Mesenchymal stem cell (in vitro differentiated cells and primary cell): ENCODE measurements at regions not wholly inside any gene's neighbourhood (a gene's known extent, or its start where the extent isn't known, plus 50 kb on each side); places are given as distances from the start of the nearest gene placed in this dataset.

ENCODE experiments used
- DNase-seq: peaks from one replicate; pipeline ENCODE4 v3.0.0-alpha.2; 2013
- H2AFZ ChIP-seq: one replicate; pipeline ENCODE4 v1.6.1; 2013; ENCODE audit warnings: low read depth, mild to moderate bottlenecking, control low read depth, inconsistent platforms, low read length, moderate library complexity
- H2AK5ac ChIP-seq: 2 replicates; pipeline ENCODE4 v1.6.1; 2013; ENCODE audit warnings: low read length, moderate library complexity, mild to moderate bottlenecking, inconsistent platforms; ENCODE audit not compliant: severe bottlenecking
- H2BK120ac ChIP-seq: one replicate; pipeline ENCODE4 v1.6.1; 2013; ENCODE audit warnings: low read depth, mild to moderate bottlenecking, inconsistent platforms, low read length, moderate library complexity
- H2BK12ac ChIP-seq, 2 experiments: one replicate each; pipeline ENCODE4 v1.6.1; 2013; ENCODE audit warnings: inconsistent platforms in 2 of 2, low read length in 2 of 2, mild to moderate bottlenecking in 2 of 2, moderate library complexity in 2 of 2, control low read depth in 1 of 2
- H2BK15ac ChIP-seq: one replicate; pipeline ENCODE4 v1.6.1; 2013; ENCODE audit warnings: mild to moderate bottlenecking, low read depth, inconsistent platforms; ENCODE audit not compliant: poor library complexity, severe bottlenecking
- H2BK5ac ChIP-seq: 2 replicates; pipeline ENCODE4 v1.6.1; 2013; ENCODE audit warnings: low read depth, mild to moderate bottlenecking, low read length, control low read depth, inconsistent platforms; ENCODE audit not compliant: poor library complexity, severe bottlenecking
- H3K14ac ChIP-seq, 2 experiments: one replicate each; pipeline ENCODE4 v1.6.1; 2013; ENCODE audit warnings: inconsistent platforms in 2 of 2, low read length in 2 of 2, control low read depth in 1 of 2, mild to moderate bottlenecking in 1 of 2, moderate library complexity in 1 of 2
- H3K18ac ChIP-seq, 2 experiments: one replicate each; pipeline ENCODE4 v1.6.1; 2013; ENCODE audit warnings: inconsistent platforms in 2 of 2, low read length in 2 of 2, control low read depth in 1 of 2, low read depth in 1 of 2, mild to moderate bottlenecking in 1 of 2
- H3K23ac ChIP-seq, 2 experiments: one replicate each; pipeline ENCODE4 v1.6.1; 2013; ENCODE audit warnings: inconsistent platforms in 2 of 2, low read length in 2 of 2, mild to moderate bottlenecking in 2 of 2, moderate library complexity in 2 of 2, control low read depth in 1 of 2
- H3K27ac ChIP-seq: 2 replicates; pipeline ENCODE4 v1.5.1; 2013; ENCODE audit warnings: mild to moderate bottlenecking, moderate library complexity, low read length, control low read depth, inconsistent platforms; ENCODE audit not compliant: poor library complexity, severe bottlenecking
- H3K27me3 ChIP-seq, 2 experiments: 2 replicates each; pipeline versions ENCODE4 v1.6.1 to v1.7.0; 2013; ENCODE audit warnings: low read length in 2 of 2, mild to moderate bottlenecking in 2 of 2, moderate library complexity in 2 of 2, control low read depth in 1 of 2, inconsistent platforms in 1 of 2; ENCODE audit not compliant: control insufficient read depth in 1 of 2, insufficient read depth in 1 of 2
- H3K36me3 ChIP-seq, 2 experiments: 2 replicates each; pipeline versions ENCODE4 v1.6.1 to v1.7.0; 2013; ENCODE audit warnings: low read length in 2 of 2, control low read depth in 1 of 2, inconsistent platforms in 1 of 2, low read depth in 1 of 2, mild to moderate bottlenecking in 1 of 2; ENCODE audit not compliant: insufficient read depth in 2 of 2, control insufficient read depth in 1 of 2
- H3K4ac ChIP-seq, 2 experiments: one replicate each; pipeline ENCODE4 v1.6.1; 2013; ENCODE audit warnings: inconsistent platforms in 2 of 2, low read length in 2 of 2, mild to moderate bottlenecking in 2 of 2, moderate library complexity in 2 of 2, control low read depth in 1 of 2, low read depth in 1 of 2
- H3K4me1 ChIP-seq: 2 replicates; pipeline ENCODE4 v1.6.1; 2013; ENCODE audit warnings: low read depth, low read length, control low read depth; ENCODE audit not compliant: control insufficient read depth, insufficient read depth
- H3K4me2 ChIP-seq: 2 replicates; pipeline ENCODE4 v1.6.1; 2013; ENCODE audit warnings: low read length, mild to moderate bottlenecking, inconsistent platforms; ENCODE audit not compliant: poor library complexity, severe bottlenecking
- H3K4me3 ChIP-seq, 2 experiments: 2 replicates each; pipeline versions ENCODE4 v1.5.1 to v1.7.0; 2013; ENCODE audit warnings: low read length in 2 of 2, mild to moderate bottlenecking in 2 of 2, control low read depth in 1 of 2, low read depth in 1 of 2; ENCODE audit not compliant: insufficient read depth in 1 of 2
- H3K79me1 ChIP-seq: replicated peaks from 2 replicates; pipeline ENCODE4 v1.6.1; 2013; ENCODE audit warnings: mild to moderate bottlenecking, control low read depth, low read length, inconsistent platforms; ENCODE audit not compliant: poor library complexity, severe bottlenecking
- H3K9ac ChIP-seq: 2 replicates; pipeline ENCODE4 v1.7.0; 2013; ENCODE audit warnings: mild to moderate bottlenecking, low read length, moderate library complexity
- H3K9me3 ChIP-seq: 2 replicates; pipeline ENCODE4 v1.7.0; 2013; ENCODE audit warnings: mild to moderate bottlenecking, low read length; ENCODE audit not compliant: control insufficient read depth
- H4K8ac ChIP-seq: one replicate; pipeline ENCODE4 v1.6.1; 2013; ENCODE audit warnings: inconsistent platforms, mild to moderate bottlenecking, low read length, moderate library complexity
- H4K91ac ChIP-seq: one replicate; pipeline ENCODE4 v1.6.1; 2013; ENCODE audit warnings: mild to moderate bottlenecking, low read length, inconsistent platforms
- WGBS: methylation state at CpG from one replicate; pipeline ENCODE4 v1.1.7; 2013; ENCODE audit warnings: mixed read lengths; 5-methylcytosine and 5-hydroxymethylcytosine counted together

DNA sequence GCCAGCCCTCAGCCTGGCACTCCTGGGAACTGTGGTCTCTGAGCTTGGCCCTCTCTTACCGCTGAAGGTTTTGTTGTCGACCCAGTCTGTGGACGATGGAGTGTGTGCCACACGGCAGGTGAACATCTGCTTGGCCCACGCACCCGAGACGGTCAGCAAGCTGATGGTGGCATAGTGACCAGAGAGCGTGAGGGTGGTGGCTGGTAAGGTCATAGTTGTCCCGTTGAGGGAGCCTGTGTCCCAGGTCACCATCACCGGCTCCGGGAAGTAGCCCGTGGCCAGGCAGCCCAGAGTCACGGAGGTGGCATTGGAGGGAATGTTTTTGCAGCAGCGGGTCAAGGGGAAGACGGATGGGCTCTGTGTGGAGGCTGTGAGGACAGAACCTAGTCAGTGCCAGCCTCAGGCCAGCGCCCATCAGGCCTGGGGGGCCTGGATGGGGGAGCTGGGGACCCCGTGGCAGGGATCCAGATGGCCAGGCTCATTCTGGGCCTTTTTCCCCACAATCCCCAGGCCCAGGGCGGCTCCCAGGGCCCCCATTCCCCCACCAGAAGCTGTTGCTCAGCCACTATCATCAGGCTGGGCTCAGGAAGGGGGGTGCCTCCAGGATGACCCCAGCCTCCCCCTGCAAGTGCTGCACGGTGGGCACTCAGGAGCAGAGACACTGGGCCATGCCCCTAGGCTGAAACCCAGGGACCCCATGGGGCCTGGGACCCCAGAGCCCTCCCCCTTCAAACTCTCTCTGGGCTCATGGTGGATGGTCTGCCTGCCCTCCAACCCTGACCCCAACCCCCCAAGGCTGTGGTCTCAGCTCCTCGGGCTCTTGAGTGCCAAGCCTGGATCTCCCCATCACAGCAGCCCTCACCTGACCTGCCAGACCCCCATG, 75.2 kb downstream of the TMEM121 start:
- Histone ChIP-seq H4K8ac (no peak overlapping the region), H3K27ac (no peak overlapping the region), H3K23ac (no peak overlapping the region), H2BK15ac (no peak overlapping the region), H2BK12ac (no peak overlapping the region), H3K14ac (no peak overlapping the region), H3K4ac (no peak overlapping the region), H3K9me3 (no peaks in the 10 kb centered on the region), H3K4me1 (peaks cover 2% of the 10 kb centered on the region), H2BK120ac (no peak overlapping the region), H2AK5ac (no peak overlapping the region), H2AFZ (no peak overlapping the region), H3K18ac (no peak overlapping the region), H3K79me1 (no peaks in the 10 kb centered on the region), H3K27me3 (no peaks in the 10 kb centered on the region), H3K36me3 (no peaks in the 10 kb centered on the region), H3K9ac (no peak overlapping the region), H3K4me2 (no peak overlapping the region), H3K4me3 (no peak overlapping the region), H2BK5ac (no peak overlapping the region), H4K91ac (no peak overlapping the region)
- DNase-seq, result no peak
- 76% methylated on average over 20 of the region's 20 CpGs for WGBS

DNA sequence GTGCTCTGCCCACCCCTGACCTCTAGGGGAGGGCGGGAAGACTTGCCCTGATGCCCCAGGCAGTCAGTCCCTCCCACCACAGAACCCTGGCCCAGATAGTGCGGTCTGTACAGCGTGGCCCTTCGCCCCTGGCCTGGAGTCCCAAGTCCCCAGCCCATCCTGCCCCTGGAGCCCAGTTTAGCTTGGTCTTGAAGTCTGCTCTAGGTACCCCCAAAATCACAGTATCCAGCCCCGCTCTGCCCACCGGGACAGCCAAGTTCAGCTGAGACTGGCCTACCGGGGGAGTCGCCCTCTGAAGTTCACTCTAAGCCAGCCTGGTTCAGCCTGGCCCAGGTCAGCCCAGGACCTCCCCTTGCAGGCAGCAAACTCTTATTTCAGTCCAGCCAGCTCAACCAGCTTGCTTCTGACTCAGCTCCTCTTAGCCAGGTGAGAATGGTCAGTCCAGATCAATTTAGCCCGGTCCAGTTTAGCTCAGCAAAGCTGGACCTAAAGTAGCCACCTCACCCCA, 75.9 kb downstream of the TMEM121 start:
- Histone ChIP-seq H3K4ac (no peak overlapping the region), H2AFZ (no peak overlapping the region), H2BK15ac (no peak overlapping the region), H3K14ac (no peak overlapping the region), H3K4me3 (no peak overlapping the region), H3K4me1 (peaks cover 2% of the 10 kb centered on the region), H3K36me3 (no peaks in the 10 kb centered on the region), H2AK5ac (no peak overlapping the region), H3K9me3 (no peaks in the 10 kb centered on the region), H2BK12ac (no peak overlapping the region), H3K79me1 (no peaks in the 10 kb centered on the region), H3K23ac (no peak overlapping the region), H2BK5ac (no peak overlapping the region), H2BK120ac (no peak overlapping the region), H4K8ac (no peak overlapping the region), H3K9ac (no peak overlapping the region), H4K91ac (no peak overlapping the region), H3K27me3 (no peaks in the 10 kb centered on the region), H3K4me2 (no peak overlapping the region), H3K27ac (no peak overlapping the region), H3K18ac (no peak overlapping the region)
- WGBS, result 76% methylated on average over 9 of the region's 9 CpGs
- DNase-seq, result no peak

DNA sequence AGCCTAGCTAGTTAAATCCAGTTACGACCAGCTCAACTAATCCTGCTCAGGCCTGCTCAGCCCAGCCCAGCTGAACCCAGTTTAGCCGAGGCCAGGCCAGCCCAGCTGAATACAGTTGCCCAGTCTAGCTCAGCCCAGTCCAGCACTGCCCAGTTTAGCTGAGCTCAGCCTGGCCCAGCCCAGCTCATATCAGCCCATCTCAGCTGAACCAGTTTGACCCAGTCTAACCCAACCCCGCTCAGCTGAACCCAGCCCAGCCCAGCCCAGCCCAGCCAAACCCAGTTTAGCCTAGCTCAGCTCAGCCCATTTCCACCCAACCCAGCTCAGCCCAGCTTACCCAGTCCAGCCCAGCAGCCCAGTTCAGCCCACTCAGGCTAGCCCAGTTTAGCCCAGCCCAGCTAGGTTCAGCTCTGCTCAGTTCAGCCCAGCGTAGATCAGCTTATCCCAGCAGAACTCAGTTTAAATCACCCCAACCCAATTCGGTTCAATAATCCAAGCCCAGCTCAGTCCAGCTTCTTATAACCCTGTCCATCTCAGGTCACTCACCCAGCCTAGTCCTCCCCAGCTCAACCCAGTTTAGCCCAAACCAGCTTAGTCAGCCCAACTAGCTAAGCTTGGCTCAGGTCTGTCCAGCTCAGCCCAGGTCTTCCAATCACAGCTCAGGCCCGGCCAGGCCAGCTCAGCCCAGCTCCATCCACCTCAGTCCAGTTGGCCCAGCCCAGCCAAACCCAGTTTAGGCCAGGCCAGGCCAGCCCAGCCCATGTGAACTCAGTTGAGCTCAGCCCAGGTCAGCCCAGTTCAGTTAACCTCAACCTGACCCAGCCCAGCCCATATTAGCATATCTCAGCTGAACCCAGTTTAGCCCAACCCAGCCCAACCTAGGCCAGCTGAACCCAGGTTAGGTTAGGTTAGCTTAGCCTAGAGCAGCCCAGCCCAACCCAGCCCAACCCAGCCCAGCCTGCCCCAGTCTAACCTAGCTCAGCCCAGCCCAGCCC, 76.7 kb downstream of the TMEM121 start:
- H3K4me2 ChIP-seq, result no peak overlapping the region
- no peak overlapping the region for H3K4me3 ChIP-seq
- H3K79me1 ChIP-seq, result no peaks in the 10 kb centered on the region
- peaks cover 2% of the 10 kb centered on the region for H3K4me1 ChIP-seq
- H2BK5ac ChIP-seq, result no peak overlapping the region
- H2AFZ ChIP-seq, result no peak overlapping the region
- no peak overlapping the region for H2BK12ac ChIP-seq
- H3K18ac ChIP-seq, result no peak overlapping the region
- H3K27me3 ChIP-seq, result no peaks in the 10 kb centered on the region
- no peak overlapping the region for H2BK15ac ChIP-seq
- H3K23ac ChIP-seq, result no peak overlapping the region
- H2BK120ac ChIP-seq, result no peak overlapping the region
- no peaks in the 10 kb centered on the region for H3K9me3 ChIP-seq
- no peak for DNase-seq
- H3K14ac ChIP-seq, result no peak overlapping the region
- WGBS, result 51% methylated on average over 6 of the region's 6 CpGs
- H3K27ac ChIP-seq, result no peak overlapping the region
- H3K36me3 ChIP-seq, result no peaks in the 10 kb centered on the region
- H3K9ac ChIP-seq, result no peak overlapping the region
- no peak overlapping the region for H2AK5ac ChIP-seq
- no peak overlapping the region for H3K4ac ChIP-seq
- H4K91ac ChIP-seq, result no peak overlapping the region
- no peak overlapping the region for H4K8ac ChIP-seq
